ENCODE measurements at regions not wholly inside any gene's neighbourhood (a gene's known extent, or its start where the extent isn't known, plus 50 kb on each side); places are given as distances from the start of the nearest gene placed in this dataset.
"Not testable (repeated sequence)": the region's sequence is repeated elsewhere in the genome, so short reads cannot be mapped to it uniquely, and the experiment has no call there.

DNA sequence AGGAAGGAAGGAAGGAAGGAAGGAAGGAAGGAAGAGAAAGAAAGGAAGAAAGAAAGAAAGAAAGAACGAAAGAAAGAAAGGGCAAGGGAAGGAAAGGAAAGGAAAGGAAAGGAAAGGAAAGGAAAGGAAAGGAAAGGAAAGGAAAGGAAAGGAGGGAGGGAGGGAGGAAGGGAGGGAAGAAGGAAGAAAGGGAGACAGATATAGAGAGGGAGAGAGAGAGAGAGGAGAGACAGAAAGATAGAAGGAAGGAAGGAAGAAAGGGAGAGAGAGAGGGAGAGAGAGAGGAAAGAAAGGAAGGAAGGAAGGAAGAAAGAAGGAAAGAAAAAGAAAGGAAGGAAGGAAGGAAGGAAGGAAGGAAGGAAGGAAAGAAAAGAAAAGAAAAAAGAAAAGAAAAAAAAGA, 79.1 kb upstream of the NCKAP5 start:
- TF ChIP-seq, protein P1, sequence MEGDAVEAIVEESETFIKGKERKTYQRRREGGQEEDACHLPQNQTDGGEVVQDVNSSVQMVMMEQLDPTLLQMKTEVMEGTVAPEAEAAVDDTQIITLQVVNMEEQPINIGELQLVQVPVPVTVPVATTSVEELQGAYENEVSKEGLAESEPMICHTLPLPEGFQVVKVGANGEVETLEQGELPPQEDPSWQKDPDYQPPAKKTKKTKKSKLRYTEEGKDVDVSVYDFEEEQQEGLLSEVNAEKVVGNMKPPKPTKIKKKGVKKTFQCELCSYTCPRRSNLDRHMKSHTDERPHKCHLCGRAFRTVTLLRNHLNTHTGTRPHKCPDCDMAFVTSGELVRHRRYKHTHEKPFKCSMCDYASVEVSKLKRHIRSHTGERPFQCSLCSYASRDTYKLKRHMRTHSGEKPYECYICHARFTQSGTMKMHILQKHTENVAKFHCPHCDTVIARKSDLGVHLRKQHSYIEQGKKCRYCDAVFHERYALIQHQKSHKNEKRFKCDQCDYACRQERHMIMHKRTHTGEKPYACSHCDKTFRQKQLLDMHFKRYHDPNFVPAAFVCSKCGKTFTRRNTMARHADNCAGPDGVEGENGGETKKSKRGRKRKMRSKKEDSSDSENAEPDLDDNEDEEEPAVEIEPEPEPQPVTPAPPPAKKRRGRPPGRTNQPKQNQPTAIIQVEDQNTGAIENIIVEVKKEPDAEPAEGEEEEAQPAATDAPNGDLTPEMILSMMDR (IDR thresholded peaks at IDR 0.05; ENCODE audit: low read length): not testable (repeated sequence)
- TF ChIP-seq EZH2 (IDR thresholded peaks at IDR 0.05; ENCODE audit: borderline replicate concordance, low read length): not testable (repeated sequence)
